GM12874 (cell line): ENCODE measurements at regions not wholly inside any gene's neighbourhood (a gene's known extent, or its start where the extent isn't known, plus 50 kb on each side); places are given as distances from the start of the nearest gene placed in this dataset.

Source experiments
- CTCF ChIP-seq: IDR thresholded peaks from 2 replicates; pipeline ENCODE4 v1.5.1; 2011; ENCODE audit warnings: low read depth, mild to moderate bottlenecking, control low read depth, low read length, moderate library complexity; ENCODE audit not compliant: insufficient read depth

DNA sequence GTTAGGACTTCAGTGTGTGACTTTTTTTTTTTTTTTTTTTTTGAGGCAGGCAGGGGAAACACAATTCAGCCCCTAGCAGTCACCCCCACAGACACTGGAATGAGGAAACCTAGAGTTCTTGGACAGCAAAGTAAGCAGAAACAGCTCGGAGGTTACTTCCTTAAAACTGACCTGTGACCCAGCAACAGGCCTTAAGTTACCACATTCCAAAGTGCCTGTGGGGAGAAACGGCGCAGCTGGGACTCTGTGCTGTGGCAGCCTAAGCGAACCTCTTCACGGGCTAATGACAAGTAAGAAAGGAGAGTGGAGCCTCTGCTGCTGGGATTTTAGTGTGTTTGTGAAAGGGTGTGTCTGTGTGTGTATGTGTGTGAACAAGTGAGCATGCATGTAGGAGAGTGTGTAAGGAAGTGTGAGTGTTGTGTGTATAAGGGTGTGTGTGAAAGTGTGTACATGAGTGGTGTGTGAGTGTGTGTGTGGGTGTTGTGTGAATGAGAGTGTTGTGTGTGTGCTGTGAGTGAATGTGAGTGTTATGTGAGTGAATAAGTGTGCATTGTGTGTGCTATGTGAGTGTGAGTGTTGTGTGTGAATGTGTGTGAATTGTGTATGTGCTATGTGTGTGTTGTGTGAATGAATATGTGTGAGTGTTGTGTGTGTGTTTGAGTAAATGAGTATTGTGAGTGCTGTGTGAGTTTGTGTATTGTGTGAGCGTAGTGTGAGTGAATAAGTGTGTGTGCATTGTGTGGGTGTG lies 180.8 kb downstream of the BRINP2 start:
- TF ChIP-seq CTCF = no peak

DNA sequence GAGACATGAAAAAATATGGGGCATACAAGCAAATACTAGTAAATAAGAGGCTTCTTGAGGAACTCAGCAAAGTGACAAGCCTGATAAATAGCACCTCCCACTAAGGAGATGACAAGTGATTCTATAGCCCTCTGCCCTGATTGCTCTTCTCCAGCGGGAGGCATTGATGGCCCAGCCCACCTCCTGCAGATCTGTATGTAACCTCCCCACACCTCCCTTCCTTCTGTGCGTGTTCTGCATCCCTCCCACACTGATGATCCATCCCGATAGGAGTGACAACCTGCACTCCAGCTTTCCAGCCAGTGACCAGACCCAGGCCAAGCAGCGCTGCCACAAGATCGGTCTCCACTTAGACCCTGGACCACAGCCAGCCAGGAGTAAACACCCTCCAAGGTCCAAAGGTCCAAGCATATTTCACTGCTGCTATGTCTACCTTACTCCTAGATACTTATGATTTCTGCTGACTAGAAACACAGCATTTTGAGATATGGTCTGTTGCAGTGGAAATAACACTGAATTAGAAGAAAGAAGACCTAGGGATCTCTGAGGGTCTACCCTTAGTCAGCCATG lies 176.1 kb downstream of the BRINP2 start:
- TF ChIP-seq CTCF = no peak

GRCh38 chr1:177343445-177343844 lies 172.7 kb downstream of the BRINP2 start:
- no peak for TF ChIP-seq CTCF

DNA sequence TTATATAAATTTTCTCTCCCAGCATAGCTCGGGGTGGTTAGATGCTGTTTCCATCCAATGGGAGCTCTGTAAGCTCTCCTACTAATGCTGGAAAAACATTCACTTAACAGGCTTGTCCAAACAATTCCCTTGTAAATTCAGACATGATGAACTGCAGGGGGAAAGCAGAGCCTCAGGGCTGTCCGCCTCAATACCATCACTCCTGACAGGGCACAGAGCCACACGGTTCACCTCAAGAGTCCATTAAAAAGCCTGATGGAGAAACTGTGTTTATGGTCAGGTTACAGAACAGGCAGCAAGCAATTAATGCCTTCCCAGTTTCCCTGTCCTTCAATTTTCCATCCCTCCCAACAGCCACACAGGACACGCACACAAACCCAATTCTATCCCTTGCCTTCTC lies 171.0 kb downstream of the BRINP2 start:
- TF ChIP-seq CTCF = no peak

- no peak for TF ChIP-seq CTCF
These were observed 169.9 kb downstream of the BRINP2 start for GRCh38 chr1:177340601-177341067.

DNA sequence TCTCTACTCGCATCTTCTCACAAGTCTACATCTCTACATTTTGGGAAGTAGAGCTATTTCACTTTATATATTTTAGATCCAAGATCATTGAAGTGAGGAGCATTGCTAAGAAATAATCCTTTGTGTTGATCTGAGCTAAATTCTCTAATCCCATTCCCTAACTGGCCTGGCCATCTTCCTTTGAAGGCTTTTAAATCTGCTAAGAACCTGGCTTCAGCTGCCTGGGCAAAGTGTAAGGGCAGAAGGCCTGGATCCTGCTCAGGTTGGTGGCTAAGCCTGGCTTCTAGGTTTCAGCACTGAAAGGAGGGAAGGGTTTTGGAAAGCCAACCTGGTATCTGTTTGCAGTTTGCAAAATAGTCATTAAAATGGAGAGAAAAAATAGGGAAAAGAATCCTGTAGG lies 167.6 kb downstream of the BRINP2 start:
- no peak for TF ChIP-seq CTCF

DNA sequence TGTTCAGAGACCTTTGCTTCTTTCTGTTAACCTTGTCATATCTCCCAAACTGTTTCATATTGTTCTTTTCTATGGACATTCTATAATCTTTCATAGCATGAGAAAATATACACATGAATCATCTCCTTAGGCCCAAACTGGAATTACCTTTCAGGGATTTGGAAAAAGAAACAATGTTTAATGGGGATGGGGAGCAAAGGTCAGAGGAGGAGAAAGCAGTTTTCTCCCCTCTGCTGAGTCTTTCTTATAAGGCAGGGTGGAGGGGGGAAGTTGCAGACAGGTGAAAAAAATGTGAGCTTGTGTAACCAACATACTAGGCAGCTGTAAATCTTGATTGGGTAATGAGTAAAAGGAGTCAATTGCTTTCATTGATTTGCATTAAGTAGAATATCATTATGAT lies 164.1 kb downstream of the BRINP2 start:
- no peak for TF ChIP-seq CTCF
